A673 (cell line): ENCODE measurements at regions not wholly inside any gene's neighbourhood (a gene's known extent, or its start where the extent isn't known, plus 50 kb on each side); places are given as distances from the start of the nearest gene placed in this dataset.

Source experiments
- BruUV-seq: library from RNA; stranded (reverse); fragments of 400-500 nt; replicated peaks from 2 replicates; lab custom pipeline; 2021; lab: Mats Ljungman, UMichigan
- CTCF ChIA-PET: fragments of 300-600 bp; sonication (Branson Sonifier 250); formaldehyde crosslinking; loops from one replicate; lab custom pipeline; 2022; ENCODE audit warnings: antibody characterized with exemption; lab: Charles Lee
- POLR2A ChIA-PET: fragments of 300-600 bp; sonication (Branson Sonifier 250); formaldehyde crosslinking; loops from one replicate; lab custom pipeline; 2022; ENCODE audit warnings: antibody characterized with exemption; ENCODE audit not compliant: low non-redundant PET; lab: Charles Lee
- DNase-seq: peaks from one replicate; pipeline ENCODE4 v3.0.0-alpha.2; 2015; ENCODE audit warnings: low spot score
- H3K27ac ChIP-seq: fragments of 200-600 bp; sonication (generic); 2 replicates; pipeline ENCODE4 v1.5.1; 2016; ENCODE audit warnings: mixed run types, low read depth, mild to moderate bottlenecking, mixed read lengths, antibody characterized with exemption, low read length; ENCODE audit not compliant: poor library complexity, severe bottlenecking
- H3K27me3 ChIP-seq: fragments of 200-600 bp; sonication (generic); replicated peaks from 2 replicates; pipeline ENCODE4 v1.6.1; 2017; ENCODE audit warnings: mixed run types, low read depth, mild to moderate bottlenecking, mixed read lengths, antibody characterized with exemption, low read length; ENCODE audit not compliant: insufficient read depth, poor library complexity
- H3K36me3 ChIP-seq: fragments of 200-600 bp; sonication (generic); 2 replicates; pipeline ENCODE4 v1.6.1; 2016; ENCODE audit warnings: mixed run types, mild to moderate bottlenecking, mixed read lengths, antibody characterized with exemption, low read length; ENCODE audit not compliant: insufficient read depth, poor library complexity, severe bottlenecking
- H3K4me1 ChIP-seq: fragments of 200-600 bp; sonication (generic); 2 replicates; pipeline ENCODE4 v1.6.1; 2017; ENCODE audit warnings: mixed run types, mild to moderate bottlenecking, mixed read lengths, antibody characterized with exemption, low read length; ENCODE audit not compliant: insufficient read depth, poor library complexity, severe bottlenecking
- H3K4me3 ChIP-seq: fragments of 200-600 bp; sonication (generic); 2 replicates; pipeline ENCODE4 v1.5.1; 2016; ENCODE audit warnings: low read depth, mixed run types, mild to moderate bottlenecking, mixed read lengths, low read length; ENCODE audit not compliant: poor library complexity, severe bottlenecking
- H3K9me3 ChIP-seq: fragments of 200-600 bp; sonication (generic); 2 replicates; pipeline ENCODE4 v1.6.1; 2016; ENCODE audit warnings: mixed run types, low read depth, mild to moderate bottlenecking, mixed read lengths, antibody characterized with exemption, low read length; ENCODE audit not compliant: poor library complexity, severe bottlenecking
- CTCF ChIP-seq: fragments of 300-800, 200-600 bp; sonication (generic); conservative IDR thresholded peaks from 2 replicates; pipeline ENCODE4 v1.5.1; 2017; ENCODE audit warnings: low read depth, mild to moderate bottlenecking, antibody characterized with exemption, low read length, moderate library complexity, mixed read lengths
- EZH2 ChIP-seq: fragments of 200-600 bp; sonication (generic); IDR thresholded peaks from 2 replicates; pipeline ENCODE4 v1.6.1; 2017; ENCODE audit warnings: borderline replicate concordance, low read depth, mild to moderate bottlenecking, mixed read lengths, antibody characterized with exemption, low read length; ENCODE audit not compliant: poor library complexity, severe bottlenecking
- intact Hi-C: fragments of 100-400 bp; cut with micrococcal nuclease; formaldehyde crosslinking; loops from one replicate; pipeline ENCODE4 v1.10.0; 2022; ENCODE audit not compliant: unreplicated experiment

- H3K27ac ChIP-seq: no peak overlapping the region
- no peak for TF ChIP-seq EZH2
- no peak for TF ChIP-seq CTCF
- no peak overlapping the region for H3K4me3 ChIP-seq
- ChIA-PET POLR2A (no interaction called here), CTCF (no interaction called here)
- H3K27me3 ChIP-seq: no peaks in the 10 kb centered on the region
- BruUV-seq: no TSS peak
- H3K4me1 ChIP-seq: no peaks in the 10 kb centered on the region
- H3K36me3 ChIP-seq: no peaks in the 10 kb centered on the region
- intact Hi-C loops: no loop called here
- H3K9me3 ChIP-seq: no peaks in the 10 kb centered on the region
- no peak for DNase-seq
These were observed 405.1 kb upstream of the CYRIA start for GRCh38 chr2:17070711-17071110.

- CTCF ChIA-PET: no interaction called here
- Histone ChIP-seq H3K9me3 (no peaks in the 10 kb centered on the region), H3K4me3 (no peak overlapping the region), H3K36me3 (no peaks in the 10 kb centered on the region), H3K27ac (no peak overlapping the region), H3K4me1 (no peaks in the 10 kb centered on the region), H3K27me3 (no peaks in the 10 kb centered on the region)
- no peak for TF ChIP-seq CTCF
- TF ChIP-seq EZH2: no peak
- no TSS peak for BruUV-seq
- POLR2A ChIA-PET: no interaction called here
- intact Hi-C loops: no loop called here
- no peak for DNase-seq
These were observed 403.9 kb upstream of the CYRIA start for GRCh38 chr2:17069564-17069963.

GRCh38 chr2:17068021-17068420, 402.4 kb upstream of the CYRIA start:
- no peak for TF ChIP-seq CTCF
- no peak for TF ChIP-seq EZH2
- no peaks in the 10 kb centered on the region for H3K36me3 ChIP-seq
- H3K27ac ChIP-seq: no peak overlapping the region
- no TSS peak for BruUV-seq
- H3K9me3 ChIP-seq: no peaks in the 10 kb centered on the region
- no peaks in the 10 kb centered on the region for H3K27me3 ChIP-seq
- H3K4me1 ChIP-seq: no peaks in the 10 kb centered on the region
- DNase-seq: no peak
- intact Hi-C loops: no loop called here
- H3K4me3 ChIP-seq: no peak overlapping the region
- CTCF ChIA-PET: no interaction called here
- POLR2A ChIA-PET: interaction anchor here (0.6 kb wide), 1 partner anchor 1959 kb away, joined by 4 read pairs; no protein-coding TSS in a partner anchor
